Stimulated activated naive CD8-positive, alpha-beta T cell treated with anti-CD3 and anti-CD28 coated beads, Interleukin-15, Interleukin-2, amounts not matched to agents 100 ng/mL and 50 ng/mL, for 24 hours (primary cell): ENCODE measurements at regions not wholly inside any gene's neighbourhood (a gene's known extent, or its start where the extent isn't known, plus 50 kb on each side); places are given as distances from the start of the nearest gene placed in this dataset.
"Not testable (repeated sequence)": the region's sequence is repeated elsewhere in the genome, so short reads cannot be mapped to it uniquely, and the experiment has no call there.

ENCODE experiments used
- H3K27ac Mint-ChIP-seq: one replicate; pipeline ENCODE4 v1.8.0; 2021; ENCODE audit warnings: mild to moderate bottlenecking, mixed read lengths
- H3K27me3 Mint-ChIP-seq: one replicate; pipeline ENCODE4 v1.8.0; 2021; ENCODE audit warnings: mixed read lengths
- H3K36me3 Mint-ChIP-seq: one replicate; pipeline ENCODE4 v1.8.0; 2021; ENCODE audit warnings: low read depth, mixed read lengths
- H3K4me1 Mint-ChIP-seq: one replicate; pipeline ENCODE4 v1.8.0; 2021; ENCODE audit warnings: low read depth, mixed read lengths
- H3K4me3 Mint-ChIP-seq: one replicate; pipeline ENCODE4 v1.8.0; 2021; ENCODE audit warnings: mild to moderate bottlenecking, mixed read lengths
- H3K9me3 Mint-ChIP-seq: one replicate; pipeline ENCODE4 v1.8.0; 2021; ENCODE audit warnings: mixed read lengths

DNA sequence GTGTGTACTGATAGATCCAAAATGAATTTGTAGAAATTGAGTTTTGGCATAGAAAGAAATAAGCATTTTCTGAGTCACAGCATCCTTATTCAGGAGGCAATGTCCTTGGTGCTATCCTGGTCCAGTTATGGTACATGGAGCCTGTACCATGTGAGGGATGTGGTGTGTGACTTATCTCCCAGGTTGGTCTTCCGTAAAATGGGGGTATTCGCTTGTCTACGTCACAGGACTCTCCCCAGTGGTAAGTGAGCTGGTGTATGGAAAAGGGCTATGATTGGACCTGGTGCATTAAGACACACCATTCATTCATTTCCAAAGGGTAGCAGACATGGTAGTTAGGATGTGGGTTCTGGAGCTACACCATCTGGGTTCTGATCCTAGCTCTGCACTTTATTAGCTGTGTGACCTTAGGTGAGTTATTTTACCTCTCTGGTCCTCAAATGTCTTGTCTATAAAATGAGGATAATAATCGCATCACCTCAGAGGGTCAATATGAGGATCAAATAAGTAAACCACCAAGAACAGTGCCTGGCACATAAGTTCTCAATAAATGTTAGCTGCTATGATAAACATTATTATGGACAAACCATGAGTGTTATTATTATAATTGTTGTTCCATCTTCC, 119.2 kb downstream of the MYCN start:
- Mint-ChIP-seq H3K27ac (no peak overlapping the region), H3K4me1 (no peaks in the 10 kb centered on the region), H3K27me3 (no peaks in the 10 kb centered on the region), H3K36me3 (no peaks in the 10 kb centered on the region), H3K9me3 (peaks cover 21% of the 10 kb centered on the region), H3K4me3 (no peak overlapping the region)

DNA sequence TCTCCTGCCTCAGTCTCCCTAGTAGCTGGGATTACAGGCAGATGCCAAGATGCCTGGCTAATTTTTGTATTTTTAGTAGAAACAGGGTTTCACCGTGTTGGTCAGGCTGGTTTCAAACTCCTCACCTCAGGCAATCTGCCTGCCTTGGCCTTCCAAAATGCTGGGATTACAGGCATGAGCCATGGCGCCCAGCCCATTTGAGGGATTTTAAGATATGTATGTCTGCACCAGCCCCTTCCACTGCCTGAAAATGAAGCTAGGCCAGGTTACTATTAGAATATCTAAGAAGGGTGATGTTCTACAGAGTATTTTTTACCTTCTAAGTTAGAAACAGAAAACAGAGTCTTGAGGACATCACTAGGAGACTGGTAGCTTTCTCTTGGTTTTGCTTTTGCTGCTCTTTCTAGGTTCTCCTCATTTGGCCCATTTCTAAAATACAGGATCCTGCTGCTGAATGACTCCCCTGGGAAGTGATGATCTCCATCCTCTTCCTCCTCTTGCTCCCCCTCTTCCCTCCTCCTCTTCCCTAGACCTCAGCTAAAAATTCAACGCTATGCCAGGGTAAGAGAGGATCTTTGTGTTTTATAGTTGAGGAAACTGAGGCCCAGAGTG, 118.5 kb downstream of the MYCN start:
- Mint-ChIP-seq H3K4me3 (no peak overlapping the region), H3K9me3 (peaks cover 16% of the 10 kb centered on the region), H3K36me3 (no peaks in the 10 kb centered on the region), H3K27ac (no peak overlapping the region), H3K27me3 (no peaks in the 10 kb centered on the region), H3K4me1 (no peaks in the 10 kb centered on the region)

DNA sequence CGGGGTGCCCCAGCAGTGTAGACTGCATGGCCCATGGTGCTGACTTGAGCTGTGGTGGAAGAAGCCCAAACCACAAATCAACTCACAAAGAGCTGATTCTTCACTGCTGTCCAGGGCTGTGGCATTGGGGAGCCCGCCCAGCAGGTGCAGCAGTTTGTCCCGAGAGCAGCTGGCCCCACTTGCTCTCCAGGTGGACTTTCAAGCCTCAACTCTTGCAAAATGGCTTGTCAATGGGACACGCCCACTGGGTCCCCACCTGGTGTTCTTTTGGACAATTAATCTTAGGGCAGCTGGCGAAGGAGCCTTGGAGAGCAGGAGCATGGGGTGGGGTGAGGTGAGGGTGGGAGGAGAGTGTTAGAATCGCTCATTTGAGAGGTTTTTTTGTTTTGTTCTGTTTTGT, 117.9 kb downstream of the MYCN start:
- no peaks in the 10 kb centered on the region for H3K36me3 Mint-ChIP-seq
- H3K27me3 Mint-ChIP-seq: no peaks in the 10 kb centered on the region
- no peak overlapping the region for H3K4me3 Mint-ChIP-seq
- H3K9me3 Mint-ChIP-seq: peaks cover 13% of the 10 kb centered on the region
- H3K27ac Mint-ChIP-seq: no peak overlapping the region
- H3K4me1 Mint-ChIP-seq: no peaks in the 10 kb centered on the region

DNA sequence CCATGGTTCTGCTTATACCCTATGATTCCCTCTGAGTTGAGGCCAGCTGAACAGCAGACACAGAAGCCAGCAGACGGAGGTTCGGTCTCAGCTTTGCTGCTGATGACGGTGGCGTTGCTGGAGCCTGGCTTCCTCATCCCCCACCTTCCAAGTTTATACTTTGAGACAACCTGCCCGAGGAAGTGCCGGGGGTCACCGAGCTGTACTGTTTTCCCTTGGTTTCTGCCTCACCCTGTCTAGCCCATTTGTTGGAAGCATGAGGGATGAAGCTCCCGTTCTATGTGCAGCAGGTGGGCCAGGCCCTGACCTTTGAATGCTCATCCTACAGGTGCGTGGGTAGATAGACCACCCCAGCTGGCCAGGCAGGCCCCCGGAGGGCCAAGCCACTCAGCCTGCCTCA, 117.3 kb downstream of the MYCN start:
- H3K4me1 Mint-ChIP-seq: no peaks in the 10 kb centered on the region
- no peaks in the 10 kb centered on the region for H3K27me3 Mint-ChIP-seq
- peaks cover 11% of the 10 kb centered on the region for H3K9me3 Mint-ChIP-seq
- no peak overlapping the region for H3K27ac Mint-ChIP-seq
- H3K4me3 Mint-ChIP-seq: no peak overlapping the region
- no peaks in the 10 kb centered on the region for H3K36me3 Mint-ChIP-seq

DNA sequence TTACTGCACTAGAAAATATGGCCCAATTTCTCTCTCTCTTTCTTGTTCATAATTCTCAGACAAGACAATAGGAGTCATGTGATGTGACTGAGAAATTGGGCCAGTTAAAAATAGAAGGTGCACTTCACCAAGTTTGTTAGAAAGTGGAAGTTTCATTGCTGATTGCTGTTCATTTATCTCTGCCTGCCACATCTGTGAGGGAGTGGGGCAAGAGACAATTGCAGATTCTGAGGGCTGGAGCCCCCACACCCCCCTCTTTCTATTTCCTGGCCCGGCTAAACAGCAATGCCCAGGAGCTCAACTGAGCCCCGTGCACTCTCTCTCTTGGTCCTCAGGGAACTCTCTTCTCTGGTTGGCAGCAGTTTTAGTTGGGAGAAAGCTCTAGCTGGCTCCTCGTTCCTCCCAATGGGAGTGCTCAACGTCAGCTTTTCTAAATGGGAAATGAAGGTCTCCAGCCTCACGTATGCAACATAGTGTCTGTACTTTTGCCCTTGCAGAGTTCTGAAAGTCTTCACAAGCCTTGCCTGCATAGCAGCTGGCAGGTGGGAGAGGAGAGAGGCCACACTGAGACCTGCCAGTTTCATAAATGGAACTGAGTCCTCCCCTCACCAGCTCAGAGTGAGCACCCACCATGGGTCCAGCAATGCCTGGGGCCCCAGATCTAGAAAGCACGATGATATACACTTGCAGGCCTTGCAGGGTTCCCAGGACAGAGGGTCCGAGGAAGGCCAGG, 115.7 kb downstream of the MYCN start:
- H3K36me3 Mint-ChIP-seq: no peaks in the 10 kb centered on the region
- H3K4me1 Mint-ChIP-seq: no peaks in the 10 kb centered on the region
- H3K27ac Mint-ChIP-seq: no peak overlapping the region
- H3K4me3 Mint-ChIP-seq: no peak overlapping the region
- no peaks in the 10 kb centered on the region for H3K27me3 Mint-ChIP-seq
- no peaks in the 10 kb centered on the region for H3K9me3 Mint-ChIP-seq

DNA sequence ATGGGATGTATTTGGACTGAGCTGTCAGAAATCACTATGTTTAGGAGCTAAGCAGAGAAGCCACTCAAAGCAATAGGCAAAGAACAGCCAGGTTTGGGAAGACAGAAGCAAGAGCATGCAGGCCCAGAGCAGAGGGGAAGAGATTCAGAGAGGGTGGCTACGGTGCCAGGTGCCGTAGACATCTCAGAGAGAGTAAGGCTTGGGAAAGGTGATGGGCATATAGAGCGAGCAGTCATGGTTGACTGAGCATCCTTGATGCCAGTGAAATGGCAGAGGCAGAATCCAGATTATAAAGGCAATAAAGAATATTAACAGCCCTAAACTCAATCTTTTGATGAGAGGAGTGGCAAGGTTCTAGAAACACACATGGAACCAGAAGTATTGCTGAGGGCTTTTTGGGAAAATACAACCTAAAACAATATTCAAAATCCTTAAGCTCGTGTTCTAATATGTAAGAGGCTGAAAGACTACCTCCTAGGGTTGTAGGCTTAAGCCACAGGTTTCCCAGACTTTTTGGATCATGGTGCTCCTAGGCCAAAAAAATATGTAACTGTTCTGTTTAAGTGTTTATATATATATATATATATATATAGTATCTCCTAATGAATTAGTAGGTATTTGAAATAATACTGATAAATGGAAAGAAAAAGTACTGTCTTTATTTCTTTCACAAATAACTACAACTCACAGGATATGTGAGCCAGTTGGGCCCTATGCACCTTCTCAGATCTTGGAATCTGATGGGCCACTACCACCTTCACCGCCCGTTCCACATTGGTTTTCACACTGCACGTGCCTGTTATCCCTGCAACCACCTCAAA, 113.3 kb downstream of the MYCN start:
- no peaks in the 10 kb centered on the region for H3K36me3 Mint-ChIP-seq
- no peaks in the 10 kb centered on the region for H3K27me3 Mint-ChIP-seq
- H3K4me1 Mint-ChIP-seq: no peaks in the 10 kb centered on the region
- no peak overlapping the region for H3K4me3 Mint-ChIP-seq
- H3K27ac Mint-ChIP-seq: no peak overlapping the region
- H3K9me3 Mint-ChIP-seq: no peaks in the 10 kb centered on the region

DNA sequence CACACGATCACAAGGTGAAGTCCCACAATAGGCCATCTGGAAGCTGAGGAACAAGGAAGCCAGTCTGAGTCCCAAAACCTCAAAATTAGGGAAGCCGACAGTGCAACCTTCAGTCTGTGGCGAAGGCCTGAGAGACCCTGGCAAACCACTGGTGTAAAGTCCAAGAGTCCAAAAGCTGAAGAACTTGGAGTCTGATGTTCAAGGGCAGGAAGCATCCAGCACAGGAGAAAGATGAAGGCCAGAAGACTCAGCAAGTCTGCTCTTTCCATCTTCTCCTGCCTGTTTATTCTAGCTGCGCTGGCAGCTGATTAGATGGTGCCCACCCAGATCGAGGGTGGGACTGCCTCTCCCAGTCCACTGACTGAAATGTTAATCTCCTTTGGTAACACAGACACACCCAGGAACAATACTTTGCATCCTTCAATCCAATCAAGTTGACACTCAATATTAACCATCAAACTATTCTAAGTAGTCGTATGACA, 112.3 kb downstream of the MYCN start:
- H3K9me3 Mint-ChIP-seq, H3K4me1 Mint-ChIP-seq, H3K27ac Mint-ChIP-seq, H3K4me3 Mint-ChIP-seq, H3K27me3 Mint-ChIP-seq, H3K36me3 Mint-ChIP-seq: not testable (repeated sequence)

DNA sequence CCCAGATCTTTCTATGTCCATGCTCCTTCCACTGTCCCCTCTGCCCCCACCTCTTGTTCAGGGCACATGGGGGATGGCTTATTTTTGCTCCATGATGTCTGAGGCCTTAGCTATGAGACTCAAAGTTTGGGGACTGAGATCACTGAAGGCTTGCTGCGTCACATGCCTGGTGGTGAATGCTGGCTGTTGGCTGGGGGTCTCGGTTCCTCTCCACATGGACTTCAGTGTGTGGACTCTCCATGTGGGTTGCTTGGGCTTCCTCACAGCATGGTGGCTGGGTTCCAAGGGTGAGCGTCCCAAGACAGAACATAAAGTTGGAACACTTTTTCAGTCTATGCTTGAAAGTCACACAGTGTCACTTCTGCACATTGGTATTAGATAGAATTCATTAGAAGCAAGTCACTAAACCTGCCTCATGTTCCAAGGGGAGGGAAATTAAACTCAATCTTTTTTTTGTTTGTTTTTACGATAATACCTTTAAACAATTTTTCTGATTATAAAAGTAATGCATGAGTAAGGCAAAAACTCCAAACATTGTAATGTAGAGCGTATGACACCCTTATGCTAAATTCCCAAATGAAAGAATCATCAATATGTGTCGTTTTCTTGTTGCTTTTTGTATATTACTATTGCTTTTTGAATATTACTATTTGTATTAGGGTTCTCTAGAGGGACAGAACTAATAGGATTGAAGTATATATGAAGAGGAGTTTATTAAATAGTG, 111.7 kb downstream of the MYCN start:
- no peak overlapping the region for H3K27ac Mint-ChIP-seq
- H3K36me3 Mint-ChIP-seq: no peaks in the 10 kb centered on the region
- H3K4me3 Mint-ChIP-seq: no peak overlapping the region
- H3K9me3 Mint-ChIP-seq: no peaks in the 10 kb centered on the region
- H3K27me3 Mint-ChIP-seq: no peaks in the 10 kb centered on the region
- H3K4me1 Mint-ChIP-seq: no peaks in the 10 kb centered on the region

DNA sequence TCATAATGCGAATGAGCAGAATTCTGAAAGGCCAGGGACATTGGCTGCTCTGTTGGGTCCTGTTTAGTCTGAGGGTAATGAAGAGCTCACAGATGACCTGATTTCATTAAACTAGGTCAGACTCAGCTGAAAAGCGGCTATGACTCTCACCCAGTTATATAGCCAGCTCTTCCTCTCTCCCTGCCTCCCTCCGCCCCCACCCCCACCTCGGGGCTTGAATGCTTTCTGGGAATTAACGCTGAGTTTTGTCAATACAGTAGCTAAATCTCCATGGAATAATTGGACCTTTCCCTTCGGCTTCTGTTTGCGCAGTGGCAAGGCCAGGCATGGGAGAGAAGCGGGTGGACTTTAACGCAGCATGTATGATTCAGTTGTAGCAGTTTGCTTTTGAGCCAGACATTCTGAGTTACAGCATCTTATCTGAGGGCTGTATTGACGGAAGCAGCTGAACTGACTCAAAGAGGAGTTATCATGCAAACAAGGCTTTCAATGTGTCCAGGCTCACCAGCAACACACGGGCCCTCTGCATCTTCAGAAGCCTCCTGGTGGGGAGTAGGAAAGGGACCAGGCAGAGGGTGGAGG, 110.6 kb downstream of the MYCN start:
- no peaks in the 10 kb centered on the region for H3K36me3 Mint-ChIP-seq
- no peaks in the 10 kb centered on the region for H3K27me3 Mint-ChIP-seq
- H3K4me3 Mint-ChIP-seq: no peak overlapping the region
- H3K9me3 Mint-ChIP-seq: no peaks in the 10 kb centered on the region
- no peaks in the 10 kb centered on the region for H3K4me1 Mint-ChIP-seq
- H3K27ac Mint-ChIP-seq: no peak overlapping the region

DNA sequence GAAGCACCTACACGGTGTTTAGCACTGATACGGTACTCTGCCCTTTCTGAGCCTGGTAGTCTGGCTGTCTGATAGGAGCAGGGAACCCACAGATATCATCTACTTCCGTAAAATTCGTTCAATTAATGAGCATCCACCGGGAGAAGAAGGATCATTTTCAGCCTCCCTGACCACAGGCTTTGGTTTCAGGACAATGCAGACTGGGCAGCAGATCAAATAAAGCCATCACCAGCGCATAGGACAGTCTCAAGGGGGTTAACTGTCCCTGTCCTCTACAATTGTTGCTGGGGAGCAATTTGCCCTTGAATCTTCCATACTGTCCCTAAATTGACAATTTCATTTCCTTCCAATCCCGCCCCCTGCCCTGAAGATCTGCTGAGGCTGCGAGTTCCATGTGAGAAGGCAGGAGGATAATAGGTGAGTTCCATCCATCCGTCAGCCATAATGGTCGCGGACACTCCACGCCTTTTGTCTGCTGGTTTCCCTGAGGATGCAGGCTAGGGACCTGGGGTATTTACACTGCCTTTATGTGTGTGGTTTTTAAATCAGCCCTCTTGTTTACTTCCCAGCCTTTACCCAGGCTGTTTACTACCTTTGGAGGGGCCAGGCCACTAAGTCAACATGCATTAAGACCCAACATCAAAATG, 110.0 kb downstream of the MYCN start:
- Mint-ChIP-seq H3K27me3 (no peaks in the 10 kb centered on the region), H3K9me3 (no peaks in the 10 kb centered on the region), H3K4me3 (no peak overlapping the region), H3K36me3 (no peaks in the 10 kb centered on the region), H3K27ac (no peak overlapping the region), H3K4me1 (no peaks in the 10 kb centered on the region)

DNA sequence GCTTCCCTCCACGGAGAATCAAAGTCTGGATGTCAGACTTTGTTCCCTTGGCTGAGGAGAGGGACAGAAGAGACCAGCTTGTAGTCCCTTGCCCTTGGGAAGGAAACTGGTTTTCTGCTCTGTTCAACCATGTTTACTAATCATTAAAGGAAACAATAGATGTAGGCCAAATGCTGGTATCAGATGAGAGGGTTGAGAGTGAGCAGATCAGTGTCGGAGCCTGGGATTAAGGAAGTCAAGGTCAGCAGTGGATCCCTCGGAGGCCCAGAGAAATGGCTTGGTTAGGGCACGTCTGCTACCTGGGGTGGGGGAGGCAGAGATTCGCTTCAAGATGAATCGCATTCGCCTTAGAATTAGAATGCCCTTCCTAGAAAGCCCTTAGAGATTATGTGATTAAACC, 109.1 kb downstream of the MYCN start:
- H3K9me3 Mint-ChIP-seq: no peaks in the 10 kb centered on the region
- H3K4me3 Mint-ChIP-seq: no peak overlapping the region
- H3K27ac Mint-ChIP-seq: no peak overlapping the region
- no peaks in the 10 kb centered on the region for H3K36me3 Mint-ChIP-seq
- no peaks in the 10 kb centered on the region for H3K27me3 Mint-ChIP-seq
- no peaks in the 10 kb centered on the region for H3K4me1 Mint-ChIP-seq

DNA sequence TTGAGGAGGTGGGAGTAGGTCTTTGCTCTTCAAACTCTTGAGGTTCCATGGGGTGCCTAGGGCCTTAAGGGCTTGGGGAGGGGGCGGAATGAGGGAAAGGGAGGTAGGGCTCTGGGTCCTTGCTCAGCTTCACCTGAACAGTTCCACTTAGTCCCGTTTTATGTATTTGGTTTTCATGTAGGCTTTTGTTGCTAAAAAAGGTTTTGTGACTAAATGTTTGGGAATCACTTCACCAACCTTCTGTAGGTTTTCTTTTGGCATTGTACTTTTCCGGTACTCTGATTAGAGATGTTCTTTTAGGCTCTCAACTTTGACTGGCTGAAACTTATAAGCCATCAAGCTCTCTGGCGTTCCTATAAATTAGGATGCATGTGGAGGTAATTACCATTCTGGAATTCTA, 108.1 kb downstream of the MYCN start:
- Mint-ChIP-seq H3K27ac (no peak overlapping the region), H3K4me1 (no peaks in the 10 kb centered on the region), H3K9me3 (no peaks in the 10 kb centered on the region), H3K4me3 (no peak overlapping the region), H3K36me3 (no peaks in the 10 kb centered on the region), H3K27me3 (no peaks in the 10 kb centered on the region)

DNA sequence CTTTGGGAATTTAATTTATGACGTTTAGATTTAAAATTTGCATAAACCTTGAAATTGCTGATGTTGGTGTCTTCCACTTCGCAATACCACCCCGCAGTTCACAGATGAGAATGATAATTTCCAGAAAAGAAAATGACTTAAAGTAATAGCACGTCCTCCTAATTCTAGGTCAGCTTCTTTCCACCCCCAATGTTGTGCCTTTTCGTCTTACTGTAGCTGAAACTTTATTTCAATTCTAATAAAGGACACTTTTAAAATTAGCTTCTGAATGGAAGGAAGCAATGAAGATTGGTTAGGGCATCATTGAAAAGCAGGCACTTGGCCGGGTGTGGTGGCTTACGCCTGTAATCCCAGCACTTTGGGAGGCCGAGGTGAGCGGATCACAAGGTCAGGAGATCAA, 107.4 kb downstream of the MYCN start:
- Mint-ChIP-seq H3K36me3 (no peaks in the 10 kb centered on the region), H3K27ac (no peak overlapping the region), H3K4me1 (no peaks in the 10 kb centered on the region), H3K4me3 (no peak overlapping the region), H3K27me3 (no peaks in the 10 kb centered on the region), H3K9me3 (no peaks in the 10 kb centered on the region)

DNA sequence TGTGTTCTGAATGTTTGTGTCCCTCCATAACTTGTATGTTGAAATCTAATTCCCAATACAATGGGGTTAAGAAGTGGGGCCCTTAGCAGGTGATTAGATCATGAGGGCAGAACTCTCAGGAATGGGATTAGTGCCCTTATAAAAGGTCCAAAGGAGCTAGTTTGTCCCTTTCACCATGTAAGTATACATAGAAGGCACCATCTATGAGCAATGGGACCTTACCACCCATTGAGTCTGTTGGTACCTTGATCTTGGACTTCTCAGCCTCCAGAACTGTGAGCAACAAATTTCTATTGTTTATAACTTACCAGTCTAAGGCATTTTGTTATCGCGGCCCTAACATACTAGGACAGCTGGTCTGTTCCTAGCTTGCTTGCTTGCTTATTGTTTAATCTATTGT, 106.3 kb downstream of the MYCN start:
- Mint-ChIP-seq H3K27ac (no peak overlapping the region), H3K27me3 (no peaks in the 10 kb centered on the region), H3K4me3 (no peak overlapping the region), H3K4me1 (no peaks in the 10 kb centered on the region), H3K36me3 (no peaks in the 10 kb centered on the region), H3K9me3 (no peaks in the 10 kb centered on the region)
